ENCODE measurements at regions not wholly inside any gene's neighbourhood (a gene's known extent, or its start where the extent isn't known, plus 50 kb on each side); places are given as distances from the start of the nearest gene placed in this dataset.

DNA sequence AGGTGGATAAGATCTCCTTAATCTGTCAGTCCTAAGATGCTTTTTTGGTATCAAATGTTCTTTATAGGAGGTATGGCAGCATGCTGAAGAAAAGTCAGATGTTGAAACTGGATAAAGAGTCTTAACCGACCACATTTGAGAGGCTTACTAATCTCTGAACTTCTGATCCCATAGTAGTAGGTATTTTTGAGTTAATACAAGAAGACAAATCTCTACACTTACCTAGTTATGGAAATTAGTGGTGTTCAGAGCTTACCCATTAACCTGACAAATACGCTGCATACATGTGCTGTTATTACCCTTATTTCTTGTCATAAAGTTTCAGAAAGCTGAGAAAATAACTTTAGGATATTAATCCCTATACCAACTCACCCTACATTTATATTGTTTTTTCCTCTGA, 83.0 kb downstream of the ISL1 start:
- TF ChIP-seq, protein P1, sequence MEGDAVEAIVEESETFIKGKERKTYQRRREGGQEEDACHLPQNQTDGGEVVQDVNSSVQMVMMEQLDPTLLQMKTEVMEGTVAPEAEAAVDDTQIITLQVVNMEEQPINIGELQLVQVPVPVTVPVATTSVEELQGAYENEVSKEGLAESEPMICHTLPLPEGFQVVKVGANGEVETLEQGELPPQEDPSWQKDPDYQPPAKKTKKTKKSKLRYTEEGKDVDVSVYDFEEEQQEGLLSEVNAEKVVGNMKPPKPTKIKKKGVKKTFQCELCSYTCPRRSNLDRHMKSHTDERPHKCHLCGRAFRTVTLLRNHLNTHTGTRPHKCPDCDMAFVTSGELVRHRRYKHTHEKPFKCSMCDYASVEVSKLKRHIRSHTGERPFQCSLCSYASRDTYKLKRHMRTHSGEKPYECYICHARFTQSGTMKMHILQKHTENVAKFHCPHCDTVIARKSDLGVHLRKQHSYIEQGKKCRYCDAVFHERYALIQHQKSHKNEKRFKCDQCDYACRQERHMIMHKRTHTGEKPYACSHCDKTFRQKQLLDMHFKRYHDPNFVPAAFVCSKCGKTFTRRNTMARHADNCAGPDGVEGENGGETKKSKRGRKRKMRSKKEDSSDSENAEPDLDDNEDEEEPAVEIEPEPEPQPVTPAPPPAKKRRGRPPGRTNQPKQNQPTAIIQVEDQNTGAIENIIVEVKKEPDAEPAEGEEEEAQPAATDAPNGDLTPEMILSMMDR (IDR thresholded peaks at IDR 0.05; ENCODE audit: poor library complexity, severe bottlenecking): no peak
- TF ChIP-seq POLR2AphosphoS5 (IDR thresholded peaks at IDR 0.05) (no peak), EP300 (conservative IDR thresholded peaks at IDR 0.05; ENCODE audit: poor library complexity, severe bottlenecking) (no peak), SMC3 (conservative IDR thresholded peaks at IDR 0.05; ENCODE audit: poor library complexity) (no peak), EZH2 (IDR thresholded peaks at IDR 0.05; ENCODE audit: borderline replicate concordance, insufficient read depth, low read length, poor library complexity, severe bottlenecking) (no peak)

Data from neural cell (in vitro differentiated cells).